Activated CD8-positive, alpha-beta memory T cell treated with anti-CD3 and anti-CD28 coated beads for 24 hours (primary cell): ENCODE measurements at regions not wholly inside any gene's neighbourhood (a gene's known extent, or its start where the extent isn't known, plus 50 kb on each side); places are given as distances from the start of the nearest gene placed in this dataset.

Experiments
- DNase-seq: peaks from one replicate; pipeline ENCODE4 v3.0.0-alpha.2; 2020

GRCh38 chr16:35405526-35405925 is 1946.1 kb downstream of the TP53TG3F start:
- DNase-seq, result no peak

- no peak for DNase-seq
These were observed 1950.1 kb downstream of the TP53TG3F start for GRCh38 chr16:35409503-35409902.

GRCh38 chr16:35410438-35410837 is 1951.0 kb downstream of the TP53TG3F start:
- no peak for DNase-seq

- DNase-seq, result no peak
These were observed 1951.7 kb downstream of the TP53TG3F start for GRCh38 chr16:35411156-35411555.

- DNase-seq, result no peak
These were observed 1954.7 kb downstream of the TP53TG3F start for GRCh38 chr16:35414139-35414538.

- DNase-seq, result no peak
These were observed 1955.2 kb downstream of the TP53TG3F start for GRCh38 chr16:35414563-35414962.

- no peak for DNase-seq
These were observed 1965.9 kb downstream of the TP53TG3F start for GRCh38 chr16:35425270-35425669.

GRCh38 chr16:35431829-35432663 is 1972.6 kb downstream of the TP53TG3F start:
- DNase-seq, result no peak

- DNase-seq, result no peak
These were observed 1981.5 kb downstream of the TP53TG3F start for GRCh38 chr16:35440875-35441274.

GRCh38 chr16:35447010-35447558 is 1987.7 kb downstream of the TP53TG3F start:
- DNase-seq, result no peak

- DNase-seq, result no peak
These were observed 1990.3 kb downstream of the TP53TG3F start for GRCh38 chr16:35449663-35450062.

- DNase-seq, result no peak
These were observed 1991.2 kb downstream of the TP53TG3F start for GRCh38 chr16:35450648-35451047.

- DNase-seq, result no peak
These were observed 1993.1 kb downstream of the TP53TG3F start for GRCh38 chr16:35452471-35452870.

GRCh38 chr16:35463358-35463757 is 2003.9 kb downstream of the TP53TG3F start:
- DNase-seq, result no peak

GRCh38 chr16:35480361-35480760 is 2020.9 kb downstream of the TP53TG3F start:
- no peak for DNase-seq

GRCh38 chr16:35480988-35481387 is 2021.6 kb downstream of the TP53TG3F start:
- DNase-seq, result no peak

GRCh38 chr16:35485915-35486314 is 2026.5 kb downstream of the TP53TG3F start:
- no peak for DNase-seq

- DNase-seq, result no peak
These were observed 2032.8 kb downstream of the TP53TG3F start for GRCh38 chr16:35492225-35492624.

- DNase-seq, result no peak
These were observed 2038.0 kb downstream of the TP53TG3F start for GRCh38 chr16:35497399-35497798.

GRCh38 chr16:35506018-35506897 is 2046.8 kb downstream of the TP53TG3F start:
- no peak for DNase-seq

- DNase-seq, result no peak
These were observed 2047.4 kb downstream of the TP53TG3F start for GRCh38 chr16:35506898-35507194.

GRCh38 chr16:35510701-35511100 is 2051.3 kb downstream of the TP53TG3F start:
- DNase-seq, result no peak

GRCh38 chr16:35516551-35516950 is 2057.1 kb downstream of the TP53TG3F start:
- no peak for DNase-seq

- no peak for DNase-seq
These were observed 2057.6 kb downstream of the TP53TG3F start for GRCh38 chr16:35516971-35517370.
